ENCODE measurements at regions not wholly inside any gene's neighbourhood (a gene's known extent, or its start where the extent isn't known, plus 50 kb on each side); places are given as distances from the start of the nearest gene placed in this dataset.

GRCh38 chr10:109126541-109126940, 796.8 kb downstream of the XPNPEP1 start:
- CTCF ChIA-PET (ENCODE audit: unreplicated experiment) = no interaction called here
- POLR2A ChIA-PET = no interaction called here
- no TSS peak for BruUV-seq (replicated peaks)
- H3K9me3 ChIP-seq (ENCODE audit: low read length) = no peaks in the 10 kb centered on the region
- no peaks in the 10 kb centered on the region for H3K4me1 ChIP-seq (ENCODE audit: insufficient read depth, low read length, poor library complexity, severe bottlenecking)
- H3K4me2 ChIP-seq (ENCODE audit: low read length) = no peak overlapping the region
- no peaks in the 10 kb centered on the region for H3K79me2 ChIP-seq (ENCODE audit: insufficient read depth, low read depth, low read length)
- no peak overlapping the region for H2AFZ ChIP-seq (ENCODE audit: low read length)
- no peaks in the 10 kb centered on the region for H3K36me3 ChIP-seq (ENCODE audit: insufficient read depth, low read length)
- H3K4me3 ChIP-seq (ENCODE audit: low read depth, low read length, poor library complexity, severe bottlenecking) = no peak overlapping the region
- no peak for DNase-seq (ENCODE audit: low spot score)
- H4K20me1 ChIP-seq (ENCODE audit: insufficient read depth, low read length) = no peaks in the 10 kb centered on the region
- no peak overlapping the region for H3K27ac ChIP-seq (ENCODE audit: low read depth, low read length, poor library complexity, severe bottlenecking)
- intact Hi-C loops (cut with micrococcal nuclease; ENCODE audit: unreplicated experiment) = no loop called here
- TF ChIP-seq, protein P1, sequence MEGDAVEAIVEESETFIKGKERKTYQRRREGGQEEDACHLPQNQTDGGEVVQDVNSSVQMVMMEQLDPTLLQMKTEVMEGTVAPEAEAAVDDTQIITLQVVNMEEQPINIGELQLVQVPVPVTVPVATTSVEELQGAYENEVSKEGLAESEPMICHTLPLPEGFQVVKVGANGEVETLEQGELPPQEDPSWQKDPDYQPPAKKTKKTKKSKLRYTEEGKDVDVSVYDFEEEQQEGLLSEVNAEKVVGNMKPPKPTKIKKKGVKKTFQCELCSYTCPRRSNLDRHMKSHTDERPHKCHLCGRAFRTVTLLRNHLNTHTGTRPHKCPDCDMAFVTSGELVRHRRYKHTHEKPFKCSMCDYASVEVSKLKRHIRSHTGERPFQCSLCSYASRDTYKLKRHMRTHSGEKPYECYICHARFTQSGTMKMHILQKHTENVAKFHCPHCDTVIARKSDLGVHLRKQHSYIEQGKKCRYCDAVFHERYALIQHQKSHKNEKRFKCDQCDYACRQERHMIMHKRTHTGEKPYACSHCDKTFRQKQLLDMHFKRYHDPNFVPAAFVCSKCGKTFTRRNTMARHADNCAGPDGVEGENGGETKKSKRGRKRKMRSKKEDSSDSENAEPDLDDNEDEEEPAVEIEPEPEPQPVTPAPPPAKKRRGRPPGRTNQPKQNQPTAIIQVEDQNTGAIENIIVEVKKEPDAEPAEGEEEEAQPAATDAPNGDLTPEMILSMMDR (conservative IDR thresholded peaks at IDR 0.05; ENCODE audit: low read length) = no peak
- TF ChIP-seq EZH2phosphoT487 (IDR thresholded peaks at IDR 0.05; ENCODE audit: borderline replicate concordance, low read depth, low read length) = no peak
- no peaks in the 10 kb centered on the region for H3K9me2 ChIP-seq (ENCODE audit: insufficient read depth, low read length)

DNA sequence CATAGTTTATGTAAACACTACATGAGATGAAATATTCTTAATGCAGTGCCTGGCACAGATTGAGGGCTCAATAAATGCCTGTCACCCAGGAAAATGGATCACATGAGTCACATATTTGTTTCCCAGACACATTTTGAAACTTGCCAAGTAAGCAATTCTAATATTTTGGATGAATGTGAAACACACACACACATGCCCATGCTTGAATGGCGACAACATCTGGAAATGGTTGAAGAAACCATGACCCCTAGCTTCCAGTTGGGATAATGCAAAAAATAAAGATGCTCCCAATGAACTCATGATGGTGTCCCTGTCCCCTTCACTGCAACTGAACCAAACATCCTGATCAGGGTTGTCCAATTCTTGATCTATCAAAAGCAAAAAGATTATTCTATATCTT, 797.3 kb downstream of the XPNPEP1 start:
- DNase-seq (ENCODE audit: low spot score) = no peak
- Histone ChIP-seq H4K20me1 (ENCODE audit: insufficient read depth, low read length) (no peaks in the 10 kb centered on the region), H3K79me2 (ENCODE audit: insufficient read depth, low read depth, low read length) (no peaks in the 10 kb centered on the region), H3K9me2 (ENCODE audit: insufficient read depth, low read length) (no peaks in the 10 kb centered on the region), H3K36me3 (ENCODE audit: insufficient read depth, low read length) (no peaks in the 10 kb centered on the region), H3K4me2 (ENCODE audit: low read length) (no peak overlapping the region), H3K9me3 (ENCODE audit: low read length) (no peaks in the 10 kb centered on the region), H3K4me3 (ENCODE audit: low read depth, low read length, poor library complexity, severe bottlenecking) (no peak overlapping the region), H2AFZ (ENCODE audit: low read length) (no peak overlapping the region), H3K27ac (ENCODE audit: low read depth, low read length, poor library complexity, severe bottlenecking) (no peak overlapping the region), H3K4me1 (ENCODE audit: insufficient read depth, low read length, poor library complexity, severe bottlenecking) (no peaks in the 10 kb centered on the region)
- ChIA-PET POLR2A (no interaction called here), CTCF (ENCODE audit: unreplicated experiment) (no interaction called here)
- intact Hi-C loops (cut with micrococcal nuclease; ENCODE audit: unreplicated experiment) = no loop called here
- no TSS peak for BruUV-seq (replicated peaks)
- TF ChIP-seq EZH2phosphoT487 (IDR thresholded peaks at IDR 0.05; ENCODE audit: borderline replicate concordance, low read depth, low read length) = no peak
- TF ChIP-seq, protein P1 (conservative IDR thresholded peaks at IDR 0.05; ENCODE audit: low read length) = 0 out of 2 replicates have a peak, but pooled peaks have one; percentile 24

- no peaks in the 10 kb centered on the region for H3K4me1 ChIP-seq (ENCODE audit: insufficient read depth, low read length, poor library complexity, severe bottlenecking)
- H3K9me3 ChIP-seq (ENCODE audit: low read length) = no peaks in the 10 kb centered on the region
- no TSS peak for BruUV-seq (replicated peaks)
- H3K27ac ChIP-seq (ENCODE audit: low read depth, low read length, poor library complexity, severe bottlenecking) = no peak overlapping the region
- H2AFZ ChIP-seq (ENCODE audit: low read length) = no peak overlapping the region
- intact Hi-C loops (cut with micrococcal nuclease; ENCODE audit: unreplicated experiment) = no loop called here
- H3K36me3 ChIP-seq (ENCODE audit: insufficient read depth, low read length) = no peaks in the 10 kb centered on the region
- H3K79me2 ChIP-seq (ENCODE audit: insufficient read depth, low read depth, low read length) = no peaks in the 10 kb centered on the region
- H4K20me1 ChIP-seq (ENCODE audit: insufficient read depth, low read length) = no peaks in the 10 kb centered on the region
- no peaks in the 10 kb centered on the region for H3K9me2 ChIP-seq (ENCODE audit: insufficient read depth, low read length)
- H3K4me3 ChIP-seq (ENCODE audit: low read depth, low read length, poor library complexity, severe bottlenecking) = no peak overlapping the region
- ChIA-PET POLR2A (no interaction called here), CTCF (ENCODE audit: unreplicated experiment) (no interaction called here)
- H3K4me2 ChIP-seq (ENCODE audit: low read length) = no peak overlapping the region
- TF ChIP-seq, protein P1 (conservative IDR thresholded peaks at IDR 0.05; ENCODE audit: low read length) = no peak
- no peak for TF ChIP-seq EZH2phosphoT487 (IDR thresholded peaks at IDR 0.05; ENCODE audit: borderline replicate concordance, low read depth, low read length)
- no peak for DNase-seq (ENCODE audit: low spot score)
These were observed 808.1 kb downstream of the XPNPEP1 start for GRCh38 chr10:109115179-109115578.

Measured in OCI-LY7 (cell line).